Posterior cingulate gyrus (tissue), 11 donors: ENCODE measurements at regions not wholly inside any gene's neighbourhood (a gene's known extent, or its start where the extent isn't known, plus 50 kb on each side); places are given as distances from the start of the nearest gene placed in this dataset.
"Not testable (repeated sequence)": the region's sequence is repeated elsewhere in the genome, so short reads cannot be mapped to it uniquely, and the experiment has no call there.

Source experiments
- DNase-seq, 10 donors: peaks; one replicate each; pipeline versions ENCODE4 v3.0.0 to v3.0.0-alpha.2; 2020 to 2021; ENCODE audit warnings: mixed read lengths in 3 of 10
- intact Hi-C: fragments of 100-400 bp; cut with DNase I; formaldehyde crosslinking; loops from one replicate; pipeline ENCODE4 v1.15.1; 2023

GRCh38 chr11:90558328-90558865, 335.5 kb upstream of the CHORDC1 start:
- DNase-seq, result peak in 2 of 10 donors; percentile 56 to 59
- intact Hi-C loops, result no loop called here

GRCh38 chr11:90556606-90557005, 333.8 kb upstream of the CHORDC1 start:
- intact Hi-C loops, result no loop called here
- no peak for DNase-seq

GRCh38 chr11:90556026-90556425, 333.2 kb upstream of the CHORDC1 start:
- no peak for DNase-seq
- intact Hi-C loops, result no loop called here

- intact Hi-C loops, result no loop called here
- DNase-seq, result no peak
Observed at GRCh38 chr11:90555477-90555876, 332.6 kb upstream of the CHORDC1 start.

- no peak for DNase-seq
- intact Hi-C loops, result no loop called here
Observed at GRCh38 chr11:90542092-90542491, 319.2 kb upstream of the CHORDC1 start.

- no peak for DNase-seq
- intact Hi-C loops, result no loop called here
Observed at GRCh38 chr11:90536301-90536700, 313.5 kb upstream of the CHORDC1 start.

GRCh38 chr11:90532125-90532524, 309.3 kb upstream of the CHORDC1 start:
- intact Hi-C loops, result no loop called here
- no peak for DNase-seq

GRCh38 chr11:90531001-90531400, 308.2 kb upstream of the CHORDC1 start:
- intact Hi-C loops, result no loop called here
- no peak for DNase-seq

GRCh38 chr11:90525962-90526361, 303.1 kb upstream of the CHORDC1 start:
- no peak for DNase-seq
- intact Hi-C loops, result no loop called here

GRCh38 chr11:90512846-90513245, 290.0 kb upstream of the CHORDC1 start:
- intact Hi-C loops, result no loop called here
- no peak for DNase-seq

GRCh38 chr11:90510839-90511238, 288.0 kb upstream of the CHORDC1 start:
- intact Hi-C loops, result no loop called here

GRCh38 chr11:90500922-90501568, 278.2 kb upstream of the CHORDC1 start:
- DNase-seq, result no peak
- intact Hi-C loops, result no loop called here

More at GRCh38 chr11:90510839-90511238, 288.0 kb upstream of the CHORDC1 start:
- DNase-seq, result no peak

- intact Hi-C loops, result no loop called here
- no peak for DNase-seq
Observed at GRCh38 chr11:90496722-90497121, 273.9 kb upstream of the CHORDC1 start.

- intact Hi-C loops, result no loop called here
Observed at GRCh38 chr11:90493379-90493778, 270.5 kb upstream of the CHORDC1 start.

GRCh38 chr11:90491466-90491865, 268.6 kb upstream of the CHORDC1 start:
- intact Hi-C loops, result no loop called here
- DNase-seq, result no peak

More at GRCh38 chr11:90493379-90493778, 270.5 kb upstream of the CHORDC1 start:
- no peak for DNase-seq

- peak in 4 of 10 donors; percentile 7 to 17 (median 12) for DNase-seq
- intact Hi-C loops, result no loop called here
Observed at GRCh38 chr11:90476442-90477007, 253.7 kb upstream of the CHORDC1 start.

GRCh38 chr11:90468923-90469322, 246.1 kb upstream of the CHORDC1 start:
- intact Hi-C loops, result no loop called here
- no peak for DNase-seq

- no peak for DNase-seq
- intact Hi-C loops, result no loop called here
Observed at GRCh38 chr11:90465553-90465952, 242.7 kb upstream of the CHORDC1 start.

- DNase-seq, intact Hi-C loops: not testable (repeated sequence)
Observed at GRCh38 chr11:90455347-90455920, 232.6 kb upstream of the CHORDC1 start.

GRCh38 chr11:90453525-90453924, 230.7 kb upstream of the CHORDC1 start:
- DNase-seq, result no peak
- intact Hi-C loops, result no loop called here

- no peak for DNase-seq
- intact Hi-C loops, result no loop called here
Observed at GRCh38 chr11:90449606-90450005, 226.8 kb upstream of the CHORDC1 start.

GRCh38 chr11:90448256-90448655, 225.4 kb upstream of the CHORDC1 start:
- intact Hi-C loops, result no loop called here

More at GRCh38 chr11:90448256-90448655, 225.4 kb upstream of the CHORDC1 start:
- DNase-seq, result no peak
